Epithelial cell of proximal tubule (primary cell): ENCODE measurements at regions not wholly inside any gene's neighbourhood (a gene's known extent, or its start where the extent isn't known, plus 50 kb on each side); places are given as distances from the start of the nearest gene placed in this dataset.

ENCODE experiments used
- DNase-seq: peaks from one replicate; pipeline ENCODE4 v3.0.0-alpha.2; 2011; ENCODE audit warnings: low read depth
- H3K4me3 ChIP-seq: 2 replicates; pipeline ENCODE4 v1.5.1; 2011; ENCODE audit warnings: low read depth, mild to moderate bottlenecking, low read length
- TF ChIP-seq, protein P1 (sequence below): conservative IDR thresholded peaks from 2 replicates; pipeline ENCODE4 v1.5.1; 2012; ENCODE audit warnings: low read depth, mild to moderate bottlenecking, low read length

- no peak for DNase-seq
- TF ChIP-seq, protein P1, sequence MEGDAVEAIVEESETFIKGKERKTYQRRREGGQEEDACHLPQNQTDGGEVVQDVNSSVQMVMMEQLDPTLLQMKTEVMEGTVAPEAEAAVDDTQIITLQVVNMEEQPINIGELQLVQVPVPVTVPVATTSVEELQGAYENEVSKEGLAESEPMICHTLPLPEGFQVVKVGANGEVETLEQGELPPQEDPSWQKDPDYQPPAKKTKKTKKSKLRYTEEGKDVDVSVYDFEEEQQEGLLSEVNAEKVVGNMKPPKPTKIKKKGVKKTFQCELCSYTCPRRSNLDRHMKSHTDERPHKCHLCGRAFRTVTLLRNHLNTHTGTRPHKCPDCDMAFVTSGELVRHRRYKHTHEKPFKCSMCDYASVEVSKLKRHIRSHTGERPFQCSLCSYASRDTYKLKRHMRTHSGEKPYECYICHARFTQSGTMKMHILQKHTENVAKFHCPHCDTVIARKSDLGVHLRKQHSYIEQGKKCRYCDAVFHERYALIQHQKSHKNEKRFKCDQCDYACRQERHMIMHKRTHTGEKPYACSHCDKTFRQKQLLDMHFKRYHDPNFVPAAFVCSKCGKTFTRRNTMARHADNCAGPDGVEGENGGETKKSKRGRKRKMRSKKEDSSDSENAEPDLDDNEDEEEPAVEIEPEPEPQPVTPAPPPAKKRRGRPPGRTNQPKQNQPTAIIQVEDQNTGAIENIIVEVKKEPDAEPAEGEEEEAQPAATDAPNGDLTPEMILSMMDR, result no peak
These were observed 186.6 kb downstream of the URB2 start for GRCh38 chr1:229812693-229813092.

GRCh38 chr1:229815076-229815475 lies 189.0 kb downstream of the URB2 start:
- no peak overlapping the region for H3K4me3 ChIP-seq
- DNase-seq, result no peak
- TF ChIP-seq, protein P1, result no peak

More at GRCh38 chr1:229812693-229813092, 186.6 kb downstream of the URB2 start:
- H3K4me3 ChIP-seq, result no peak overlapping the region

- H3K4me3 ChIP-seq, result no peak overlapping the region
- no peak for DNase-seq
- TF ChIP-seq, protein P1, result no peak
These were observed 189.9 kb downstream of the URB2 start for GRCh38 chr1:229815961-229816360.

DNA sequence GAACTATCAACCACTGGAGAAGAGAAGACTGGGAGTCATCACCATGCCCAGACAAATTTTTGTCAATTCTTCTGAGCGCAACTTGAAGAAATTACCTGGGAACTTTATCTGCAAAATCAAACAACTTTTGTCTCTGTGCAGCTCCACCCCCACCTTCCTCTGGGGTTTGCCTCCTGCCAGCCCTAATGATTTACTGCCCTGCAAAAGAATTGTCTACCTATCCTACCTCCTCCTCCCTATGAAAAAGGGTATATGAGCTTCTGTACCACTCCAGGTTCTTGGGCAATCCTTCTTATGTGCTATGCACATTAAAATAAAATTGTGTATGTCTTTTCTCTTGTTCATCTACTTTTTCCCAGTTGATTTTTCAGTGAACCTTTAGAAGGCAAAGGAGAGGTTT lies 191.9 kb downstream of the URB2 start:
- H3K4me3 ChIP-seq, result no peak overlapping the region
- DNase-seq, result no peak
- TF ChIP-seq, protein P1, result no peak

DNA sequence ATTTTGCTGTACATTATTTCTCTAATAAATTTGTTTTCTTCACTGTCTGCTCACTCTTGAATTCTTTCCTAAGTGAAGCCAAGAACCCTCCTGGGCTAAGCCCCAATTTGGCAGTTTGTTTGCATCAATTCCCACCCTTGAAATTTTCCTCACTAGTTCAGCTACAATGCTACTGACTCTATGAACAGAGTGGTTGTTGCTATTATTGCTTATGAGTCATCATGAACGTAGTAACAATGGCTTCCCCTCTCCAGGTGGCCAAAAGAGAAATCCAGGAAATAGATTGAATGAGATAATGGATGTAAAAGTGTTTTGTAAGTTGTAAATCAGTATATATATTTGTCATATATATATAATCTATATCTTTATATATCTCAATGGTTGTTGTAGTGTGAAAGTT lies 193.0 kb downstream of the URB2 start:
- no peak overlapping the region for H3K4me3 ChIP-seq
- TF ChIP-seq, protein P1, result no peak
- DNase-seq, result no peak

- no peak overlapping the region for H3K4me3 ChIP-seq
- DNase-seq, result no peak
- TF ChIP-seq, protein P1, result no peak
These were observed 196.0 kb downstream of the URB2 start for GRCh38 chr1:229822026-229822425.

DNA sequence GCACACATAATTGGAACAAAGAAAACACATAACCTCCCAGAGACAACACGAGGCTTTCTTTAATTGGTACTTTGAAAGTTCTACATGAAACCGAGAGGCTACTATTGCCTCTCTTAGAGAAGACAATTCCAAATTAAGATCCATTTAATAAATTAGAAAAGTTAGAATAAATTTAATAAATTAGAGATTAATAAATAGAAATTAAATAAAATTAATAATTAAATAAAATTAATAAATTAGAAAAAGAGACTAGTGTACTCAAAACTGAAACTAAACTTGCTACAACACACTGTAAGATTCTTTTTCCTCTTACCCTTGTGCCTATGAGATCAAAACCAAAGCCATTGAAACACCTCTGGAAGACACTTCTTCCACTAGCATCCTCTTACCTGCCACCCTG lies 199.0 kb downstream of the URB2 start:
- DNase-seq, result no peak
- no peak overlapping the region for H3K4me3 ChIP-seq
- TF ChIP-seq, protein P1, result no peak
